GM12878 (cell line): ENCODE measurements at regions not wholly inside any gene's neighbourhood (a gene's known extent, or its start where the extent isn't known, plus 50 kb on each side); places are given as distances from the start of the nearest gene placed in this dataset.

Experiments
- ATAC-seq: fragments of 200-7000 bp; cut with Tn5 transposase; 3 replicates; pipeline ENCODE4 v1.9.1; 2020; ENCODE audit warnings: mild to moderate bottlenecking, moderate library complexity
- BruUV-seq: library from RNA; stranded (reverse); fragments of 400-500 nt; replicated peaks from 2 replicates; lab custom pipeline; 2021; lab: Mats Ljungman, UMichigan
- CTCF ChIA-PET: fragments of 300-600 bp; sonication (Branson Sonifier 250); formaldehyde crosslinking; extraction: SDS; loops from one replicate; lab custom pipeline; 2021; ENCODE audit warnings: inconsistent platforms; lab: Yijun Ruan, JAX
- POLR2A ChIA-PET: fragments of 350-600 bp; formaldehyde crosslinking; extraction: SDS; loops from one replicate; lab custom pipeline; 2021; ENCODE audit warnings: inconsistent platforms; lab: Charles Lee
- RAD21 ChIA-PET: fragments of 300-600 bp; sonication (Branson Sonifier 250); formaldehyde crosslinking; loops from one replicate; lab custom pipeline; 2023; ENCODE audit warnings: antibody characterized with exemption; ENCODE audit not compliant: unreplicated experiment; lab: Charles Lee
- SMC1A ChIA-PET: fragments of 300-600 bp; sonication (Branson Sonifier 250); formaldehyde crosslinking; loops from one replicate; lab custom pipeline; 2023; ENCODE audit not compliant: unreplicated experiment, uncharacterized antibody; lab: Charles Lee
- DNase-seq: peaks from one replicate; pipeline ENCODE4 v3.0.0-alpha.2; 2011; ENCODE audit warnings: low read depth, low spot score
- FAIRE-seq: peaks from 3 replicates; lab custom pipeline; 2011; peaks lifted over from hg19 to GRCh38; lab: Jason Lieb, UNC
- H2AFZ ChIP-seq: 2 replicates; pipeline ENCODE4 v1.6.0; 2011; ENCODE audit warnings: low read depth, low read length, control low read depth; ENCODE audit not compliant: control insufficient read depth
- H3K27ac ChIP-seq: 2 replicates; pipeline ENCODE4 v1.5.1; 2011; ENCODE audit warnings: control low read depth; ENCODE audit not compliant: control insufficient read depth, insufficient read depth
- H3K27me3 ChIP-seq, 2 experiments: replicated peaks in 1 of 2; 2 replicates each; pipeline versions ENCODE4 v1.6.0 to v1.6.1; 2011; ENCODE audit warnings: low read length in 1 of 2; ENCODE audit not compliant: control insufficient read depth in 2 of 2, insufficient read depth in 2 of 2
- H3K36me3 ChIP-seq, 2 experiments: 2 replicates each; pipeline ENCODE4 v1.5.1; 2011; ENCODE audit warnings: low read length in 1 of 2; ENCODE audit not compliant: control insufficient read depth in 2 of 2, insufficient read depth in 2 of 2
- H3K4me1 ChIP-seq: 2 replicates; pipeline ENCODE4 v1.6.1; 2011; ENCODE audit warnings: mild to moderate bottlenecking, low read length, moderate library complexity, mixed read lengths; ENCODE audit not compliant: control insufficient read depth, insufficient read depth
- H3K4me2 ChIP-seq: 2 replicates; pipeline ENCODE4 v1.6.0; 2011; ENCODE audit warnings: control low read depth; ENCODE audit not compliant: control insufficient read depth, insufficient read depth
- H3K4me3 ChIP-seq: fragments of 200-600 bp; sonication (generic); 2 replicates; pipeline ENCODE4 v1.5.1; 2016
- H3K79me2 ChIP-seq: 2 replicates; pipeline ENCODE4 v1.6.0; 2011; ENCODE audit warnings: low read length; ENCODE audit not compliant: control insufficient read depth, insufficient read depth
- H3K9ac ChIP-seq: 2 replicates; pipeline ENCODE4 v1.8.0; 2011; ENCODE audit warnings: low read length, control low read depth, mixed read lengths; ENCODE audit not compliant: control insufficient read depth, insufficient read depth
- H3K9me3 ChIP-seq: replicated peaks from 3 replicates; pipeline ENCODE4 v1.5.1; 2011; ENCODE audit warnings: mild to moderate bottlenecking, low read length; ENCODE audit not compliant: control insufficient read depth, insufficient read depth
- H4K20me1 ChIP-seq: 2 replicates; pipeline ENCODE4 v1.6.0; 2011; ENCODE audit not compliant: control insufficient read depth, insufficient read depth
- BACH1 ChIP-seq: fragments of 450-650 bp; IDR thresholded peaks from 2 replicates; pipeline ENCODE4 v1.6.1; 2017; ENCODE audit warnings: mild to moderate bottlenecking, borderline replicate concordance
- CBX3 ChIP-seq: fragments of 200-600 bp; sonication (generic); IDR thresholded peaks from 2 replicates; pipeline ENCODE4 v1.6.1; 2016; ENCODE audit warnings: low read depth, borderline replicate concordance
- CBX5 ChIP-seq: sonication (generic); IDR thresholded peaks from 2 replicates; pipeline ENCODE4 v1.6.1; 2016; ENCODE audit warnings: low read depth, moderate library complexity, mild to moderate bottlenecking, inconsistent platforms
- CHD2 ChIP-seq: IDR thresholded peaks from 2 replicates; pipeline ENCODE4 v1.6.1; 2011; ENCODE audit warnings: low read depth, low read length, improper control_type of control experiment, borderline replicate concordance
- EED ChIP-seq: sonication (generic); IDR thresholded peaks from 2 replicates; pipeline ENCODE4 v1.6.1; 2016; ENCODE audit warnings: antibody characterized with exemption, low read depth
- FOXK2 ChIP-seq: fragments of 450-650 bp; IDR thresholded peaks from 2 replicates; pipeline ENCODE4 v1.6.1; 2017; ENCODE audit warnings: mild to moderate bottlenecking, moderate library complexity
- HCFC1 ChIP-seq: fragments of 150-350 bp; IDR thresholded peaks from 2 replicates; pipeline ENCODE4 v1.6.1; 2014; ENCODE audit warnings: low read length
- KLF5 ChIP-seq: fragments of 450-650 bp; IDR thresholded peaks from 2 replicates; pipeline ENCODE4 v1.6.1; 2014; ENCODE audit warnings: mild to moderate bottlenecking; ENCODE audit not compliant: partially characterized antibody
- POU2F2 ChIP-seq: IDR thresholded peaks from 3 replicates; pipeline ENCODE4 v1.6.1; 2011; ENCODE audit warnings: low read depth, mild to moderate bottlenecking, low read length, borderline replicate concordance
- SP1 ChIP-seq: IDR thresholded peaks from one replicate; pipeline ENCODE4 v1.6.1; 2011; ENCODE audit warnings: low read depth, low read length
- STAT1 ChIP-seq: fragments of 450-650 bp; conservative IDR thresholded peaks from 2 replicates; pipeline ENCODE4 v1.6.1; 2014; ENCODE audit warnings: antibody characterized with exemption, mild to moderate bottlenecking
- SUZ12 ChIP-seq: fragments of 200-600 bp; sonication (generic); IDR thresholded peaks from one replicate; pipeline ENCODE4 v1.6.1; 2018; ENCODE audit warnings: antibody characterized with exemption, mild to moderate bottlenecking; ENCODE audit not compliant: unreplicated experiment
- TCF12 ChIP-seq: IDR thresholded peaks from 2 replicates; pipeline ENCODE4 v1.6.1; 2011; ENCODE audit warnings: low read depth, mild to moderate bottlenecking, low read length
- ZNF207 ChIP-seq: fragments of 450-650 bp; IDR thresholded peaks from 2 replicates; pipeline ENCODE4 v1.6.1; 2014; ENCODE audit warnings: antibody characterized with exemption, mild to moderate bottlenecking, borderline replicate concordance
- ZNF384 ChIP-seq: IDR thresholded peaks from 2 replicates; pipeline ENCODE4 v1.6.1; 2012; ENCODE audit warnings: low read depth, mild to moderate bottlenecking, low read length, improper control_type of control experiment, borderline replicate concordance
- ZNF622 ChIP-seq: fragments of 450-650 bp; IDR thresholded peaks from 2 replicates; pipeline ENCODE4 v1.6.1; 2017; ENCODE audit warnings: mild to moderate bottlenecking, inconsistent platforms
- ZSCAN29 ChIP-seq: fragments of 450-650 bp; IDR thresholded peaks from 2 replicates; pipeline ENCODE4 v1.6.1; 2017; ENCODE audit warnings: mild to moderate bottlenecking, moderate library complexity
- WGBS: methylation state at CpG from one replicate; pipeline ENCODE4 v1.1.6; 2016; ENCODE audit warnings: low lambda C conversion rate; ENCODE audit not compliant: insufficient replicate concordance, insufficient coverage; ENCODE audit errors: missing lambda C conversion rate; 5-methylcytosine and 5-hydroxymethylcytosine counted together
- in situ Hi-C: fragments of 300-500 bp; cut with MboI; formaldehyde crosslinking; loops from 9 replicates; pipeline ENCODE4 v1.14.3; 2018; ENCODE audit warnings: mixed read lengths
- intact Hi-C: fragments of 100-400 bp; cut with micrococcal nuclease; formaldehyde crosslinking; loops from one replicate; pipeline ENCODE4 v1.14.2; 2022; ENCODE audit not compliant: unreplicated experiment
- TF ChIP-seq, protein P1 (sequence below): IDR thresholded peaks from 2 replicates; pipeline ENCODE4 v1.6.1; 2012; ENCODE audit warnings: low read depth, low read length, improper control_type of control experiment

GRCh38 chr5:122608222-122608621 lies 166.7 kb upstream of the SNX2 start:
- in situ Hi-C loops (no loop called here), intact Hi-C loops (no loop called here)
- no peaks in the 10 kb centered on the region for H3K27me3 ChIP-seq
- no peaks in the 10 kb centered on the region for H3K79me2 ChIP-seq
- no peak overlapping the region for H3K9ac ChIP-seq
- FAIRE-seq (no peak), ATAC-seq (no peak), DNase-seq (no peak)
- H3K4me3 ChIP-seq, result no peak overlapping the region
- H3K9me3 ChIP-seq, result no peaks in the 10 kb centered on the region
- SMC1A ChIA-PET, result no interaction called here
- H3K36me3 ChIP-seq, result no peaks in the 10 kb centered on the region
- no TSS peak for BruUV-seq
- H3K4me1 ChIP-seq, result no peaks in the 10 kb centered on the region
- RAD21 ChIA-PET, result no interaction called here
- no peak overlapping the region for H3K4me2 ChIP-seq
- no peak overlapping the region for H3K27ac ChIP-seq
- POLR2A ChIA-PET, result no interaction called here
- WGBS, result 62% methylated on average over 3 of the region's 3 CpGs
- H4K20me1 ChIP-seq, result no peaks in the 10 kb centered on the region
- TF ChIP-seq BACH1 (no peak), ZNF207 (no peak), ZNF384 (no peak), SP1 (no peak), FOXK2 (no peak), ZSCAN29 (no peak), STAT1 (no peak), KLF5 (no peak), ZNF622 (no peak), SUZ12 (no peak), CHD2 (no peak), TCF12 (no peak), CBX5 (no peak), EED (no peak), HCFC1 (no peak), POU2F2 (no peak), CBX3 (no peak)
- TF ChIP-seq, protein P1, sequence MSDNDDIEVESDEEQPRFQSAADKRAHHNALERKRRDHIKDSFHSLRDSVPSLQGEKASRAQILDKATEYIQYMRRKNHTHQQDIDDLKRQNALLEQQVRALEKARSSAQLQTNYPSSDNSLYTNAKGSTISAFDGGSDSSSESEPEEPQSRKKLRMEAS, result no peak
- CTCF ChIA-PET, result no interaction called here
- no peak overlapping the region for H2AFZ ChIP-seq
